HEK293 (cell line): ENCODE measurements at regions not wholly inside any gene's neighbourhood (a gene's known extent, or its start where the extent isn't known, plus 50 kb on each side); places are given as distances from the start of the nearest gene placed in this dataset.

Source experiments
- CTCF ChIA-PET: fragments of 350-600 bp; formaldehyde crosslinking; extraction: SDS; loops from one replicate; lab custom pipeline; 2021; ENCODE audit warnings: antibody characterized with exemption; lab: Yijun Ruan, JAX
- POLR2A ChIA-PET: fragments of 300-600 bp; formaldehyde crosslinking; extraction: SDS; loops from one replicate; lab custom pipeline; 2020; ENCODE audit warnings: antibody characterized with exemption, inconsistent platforms; lab: Yijun Ruan, JAX
- H3K27ac ChIP-seq: fragments of 200-500 bp; sonication (Bioruptor generic); 2 replicates; pipeline ENCODE4 v1.5.1; 2014; ENCODE audit warnings: low read depth, low read length, control low read depth, inconsistent platforms; ENCODE audit errors: extremely low read depth
- H3K36me3 ChIP-seq, 2 experiments: fragments of 200-500 bp in 1 of 2; sonication (Bioruptor generic) in 1 of 2; 1 replicate in 1 of 2; 2 replicates in 1 of 2; pipeline ENCODE4 v1.5.1; 2014 to 2017; ENCODE audit warnings: inconsistent platforms in 2 of 2, low read length in 2 of 2; ENCODE audit not compliant: control insufficient read depth in 2 of 2, insufficient read depth in 1 of 2
- H3K4me1 ChIP-seq: fragments of 200-500 bp; sonication (Bioruptor generic); 2 replicates; pipeline ENCODE4 v1.5.1; 2014; ENCODE audit warnings: mild to moderate bottlenecking, low read length, inconsistent platforms; ENCODE audit not compliant: control insufficient read depth, insufficient read depth
- H3K4me3 ChIP-seq: 2 replicates; pipeline ENCODE4 v1.5.1; 2011; ENCODE audit warnings: low read depth, mild to moderate bottlenecking, control low read depth, low read length, moderate library complexity
- H3K9me3 ChIP-seq: fragments of 200-500 bp; sonication (Bioruptor generic); 2 replicates; pipeline ENCODE4 v1.5.1; 2014; ENCODE audit warnings: low read depth, low read length, inconsistent platforms; ENCODE audit not compliant: control insufficient read depth, insufficient read depth
- GLIS1 ChIP-seq: fragments of 450-650 bp; formaldehyde crosslinking; IDR thresholded peaks from 2 replicates; pipeline ENCODE4 v1.5.1; 2016; ENCODE audit warnings: missing biosample characterization, missing genetic modification characterization
- KLF16 ChIP-seq: fragments of 450-650 bp; formaldehyde crosslinking; IDR thresholded peaks from 2 replicates; pipeline ENCODE4 v1.5.1; 2017; ENCODE audit warnings: missing biosample characterization, missing genetic modification characterization
- OVOL3 ChIP-seq: fragments of 450-650 bp; formaldehyde crosslinking; IDR thresholded peaks from 2 replicates; pipeline ENCODE4 v1.5.1; 2016; ENCODE audit warnings: missing biosample characterization, missing genetic modification characterization
- PRDM4 ChIP-seq: fragments of 450-650 bp; formaldehyde crosslinking; IDR thresholded peaks from 2 replicates; pipeline ENCODE4 v1.5.1; 2017; ENCODE audit warnings: missing biosample characterization, missing genetic modification characterization
- SCRT2 ChIP-seq: fragments of 450-650 bp; formaldehyde crosslinking; IDR thresholded peaks from 2 replicates; pipeline ENCODE4 v1.5.1; 2016; ENCODE audit warnings: missing biosample characterization, missing genetic modification characterization
- SP7 ChIP-seq: fragments of 450-650 bp; formaldehyde crosslinking; IDR thresholded peaks from 2 replicates; pipeline ENCODE4 v1.5.1; 2016; ENCODE audit warnings: missing biosample characterization, missing genetic modification characterization
- TRIM28 ChIP-seq: IDR thresholded peaks from 2 replicates; pipeline ENCODE4 v1.6.1; 2011; ENCODE audit warnings: low read length, control low read depth, borderline replicate concordance
- ZBTB8A ChIP-seq: fragments of 450-650 bp; formaldehyde crosslinking; IDR thresholded peaks from 2 replicates; pipeline ENCODE4 v1.5.1; 2016; ENCODE audit warnings: missing biosample characterization, missing genetic modification characterization
- ZFHX2 ChIP-seq: fragments of 450-650 bp; formaldehyde crosslinking; conservative IDR thresholded peaks from 2 replicates; pipeline ENCODE4 v1.5.1; 2016; ENCODE audit warnings: missing biosample characterization, missing genetic modification characterization
- ZNF10 ChIP-seq: fragments of 450-650 bp; formaldehyde crosslinking; IDR thresholded peaks from 2 replicates; pipeline ENCODE4 v1.5.1; 2017; ENCODE audit warnings: missing biosample characterization, missing genetic modification characterization
- ZNF214 ChIP-seq: fragments of 450-650 bp; formaldehyde crosslinking; IDR thresholded peaks from 2 replicates; pipeline ENCODE4 v1.5.1; 2017; ENCODE audit warnings: missing biosample characterization, mild to moderate bottlenecking, missing genetic modification characterization, borderline replicate concordance
- ZNF223 ChIP-seq: fragments of 450-650 bp; formaldehyde crosslinking; IDR thresholded peaks from 2 replicates; pipeline ENCODE4 v1.5.1; 2016; ENCODE audit warnings: missing biosample characterization, missing genetic modification characterization
- ZNF341 ChIP-seq: fragments of 450-650 bp; formaldehyde crosslinking; IDR thresholded peaks from 2 replicates; pipeline ENCODE4; 2016; ENCODE audit warnings: low read depth, missing biosample characterization, missing genetic modification characterization
- ZNF366 ChIP-seq: fragments of 450-650 bp; formaldehyde crosslinking; conservative IDR thresholded peaks from 2 replicates; pipeline ENCODE4 v1.5.1; 2016; ENCODE audit warnings: missing biosample characterization, missing genetic modification characterization
- ZNF404 ChIP-seq: fragments of 450-650 bp; formaldehyde crosslinking; IDR thresholded peaks from 2 replicates; pipeline ENCODE4 v1.5.1; 2017; ENCODE audit warnings: missing biosample characterization, missing genetic modification characterization
- ZNF433 ChIP-seq: fragments of 450-650 bp; formaldehyde crosslinking; IDR thresholded peaks from 2 replicates; pipeline ENCODE4 v1.5.1; 2016; ENCODE audit warnings: missing biosample characterization, missing genetic modification characterization, low read depth
- ZNF548 ChIP-seq: fragments of 450-650 bp; formaldehyde crosslinking; IDR thresholded peaks from 2 replicates; pipeline ENCODE4 v1.5.1; 2016; ENCODE audit warnings: missing biosample characterization, missing genetic modification characterization
- ZNF621 ChIP-seq: fragments of 450-650 bp; formaldehyde crosslinking; IDR thresholded peaks from 2 replicates; pipeline ENCODE4 v1.5.1; 2017; ENCODE audit warnings: missing biosample characterization, missing genetic modification characterization
- ZNF658 ChIP-seq: fragments of 450-650 bp; formaldehyde crosslinking; IDR thresholded peaks from 2 replicates; pipeline ENCODE4; 2016; ENCODE audit warnings: missing biosample characterization, missing genetic modification characterization
- ZNF660 ChIP-seq: fragments of 450-650 bp; IDR thresholded peaks from 2 replicates; pipeline ENCODE4 v1.5.1; 2018; ENCODE audit warnings: missing biosample characterization, mild to moderate bottlenecking, missing genetic modification characterization
- ZNF704 ChIP-seq: fragments of 450-650 bp; formaldehyde crosslinking; IDR thresholded peaks from 2 replicates; pipeline ENCODE4 v1.5.1; 2016; ENCODE audit warnings: missing biosample characterization, missing genetic modification characterization
- ZNF785 ChIP-seq: fragments of 450-650 bp; formaldehyde crosslinking; IDR thresholded peaks from 2 replicates; pipeline ENCODE4 v1.5.1; 2016; ENCODE audit warnings: missing biosample characterization, missing genetic modification characterization
- ZNF837 ChIP-seq: fragments of 450-650 bp; formaldehyde crosslinking; IDR thresholded peaks from 2 replicates; pipeline ENCODE4 v1.5.1; 2016; ENCODE audit warnings: missing biosample characterization, missing genetic modification characterization
- ZSCAN18 ChIP-seq: fragments of 450-650 bp; formaldehyde crosslinking; IDR thresholded peaks from 2 replicates; pipeline ENCODE4 v1.5.1; 2016; ENCODE audit warnings: missing biosample characterization, missing genetic modification characterization
- ZSCAN30 ChIP-seq: fragments of 450-650 bp; IDR thresholded peaks from 2 replicates; pipeline ENCODE4 v1.5.1; 2018; ENCODE audit warnings: missing biosample characterization, mild to moderate bottlenecking, missing genetic modification characterization, moderate library complexity
- ZXDB ChIP-seq: fragments of 450-650 bp; formaldehyde crosslinking; IDR thresholded peaks from 2 replicates; pipeline ENCODE4 v1.5.1; 2016; ENCODE audit warnings: missing biosample characterization, missing genetic modification characterization
- TF ChIP-seq, protein P1 (sequence below): fragments of 450-650 bp; formaldehyde crosslinking; IDR thresholded peaks from 2 replicates; pipeline ENCODE4 v1.5.1; 2016; ENCODE audit warnings: missing biosample characterization, missing genetic modification characterization
- TF ChIP-seq, protein P2 (sequence below): fragments of 450-650 bp; formaldehyde crosslinking; IDR thresholded peaks from 2 replicates; pipeline ENCODE4; 2016; ENCODE audit warnings: missing biosample characterization, missing genetic modification characterization
- TF ChIP-seq, protein P3 (sequence below): fragments of 450-650 bp; formaldehyde crosslinking; IDR thresholded peaks from 2 replicates; pipeline ENCODE4 v1.5.1; 2017; ENCODE audit warnings: missing biosample characterization, missing genetic modification characterization

- TF ChIP-seq ZSCAN18 (tag by site-specific recombination) (no peak), ZNF548 (no peak), ZNF704 (tag by site-specific recombination) (no peak), KLF16 (tag by site-specific recombination) (no peak), ZNF658 (no peak), GLIS1 (no peak), ZNF837 (tag by site-specific recombination) (no peak), ZNF366 (tag by site-specific recombination) (no peak), SP7 (tag by site-specific recombination) (no peak), ZSCAN30 (tag by site-specific recombination) (no peak), ZBTB8A (tag by site-specific recombination) (no peak), ZNF433 (tag by site-specific recombination) (no peak), ZXDB (tag by site-specific recombination) (no peak), ZNF785 (no peak), ZNF10 (tag by site-specific recombination) (no peak)
These were observed 467.0 kb downstream of the PPARGC1A start (continued) for GRCh38 chr4:23422878-23423277.

GRCh38 chr4:23413631-23414030 lies 476.2 kb downstream of the PPARGC1A start:
- no peak overlapping the region for H3K4me3 ChIP-seq
- CTCF ChIA-PET: no interaction called here
- no peaks in the 10 kb centered on the region for H3K4me1 ChIP-seq
- H3K9me3 ChIP-seq: no peaks in the 10 kb centered on the region
- no peak overlapping the region for H3K27ac ChIP-seq
- H3K36me3 ChIP-seq: no peaks in the 10 kb centered on the region
- POLR2A ChIA-PET: no interaction called here
- TF ChIP-seq ZNF223 (tag by site-specific recombination) (no peak), ZNF214 (tag by site-specific recombination) (no peak), OVOL3 (tag by site-specific recombination) (no peak), ZNF621 (tag by site-specific recombination) (no peak), ZNF404 (no peak), ZSCAN18 (tag by site-specific recombination) (no peak), ZNF660 (tag by site-specific recombination) (no peak), TRIM28 (no peak), ZFHX2 (no peak), ZNF341 (tag by site-specific recombination) (no peak), PRDM4 (tag by site-specific recombination) (no peak), SCRT2 (no peak)
- TF ChIP-seq, protein P1, sequence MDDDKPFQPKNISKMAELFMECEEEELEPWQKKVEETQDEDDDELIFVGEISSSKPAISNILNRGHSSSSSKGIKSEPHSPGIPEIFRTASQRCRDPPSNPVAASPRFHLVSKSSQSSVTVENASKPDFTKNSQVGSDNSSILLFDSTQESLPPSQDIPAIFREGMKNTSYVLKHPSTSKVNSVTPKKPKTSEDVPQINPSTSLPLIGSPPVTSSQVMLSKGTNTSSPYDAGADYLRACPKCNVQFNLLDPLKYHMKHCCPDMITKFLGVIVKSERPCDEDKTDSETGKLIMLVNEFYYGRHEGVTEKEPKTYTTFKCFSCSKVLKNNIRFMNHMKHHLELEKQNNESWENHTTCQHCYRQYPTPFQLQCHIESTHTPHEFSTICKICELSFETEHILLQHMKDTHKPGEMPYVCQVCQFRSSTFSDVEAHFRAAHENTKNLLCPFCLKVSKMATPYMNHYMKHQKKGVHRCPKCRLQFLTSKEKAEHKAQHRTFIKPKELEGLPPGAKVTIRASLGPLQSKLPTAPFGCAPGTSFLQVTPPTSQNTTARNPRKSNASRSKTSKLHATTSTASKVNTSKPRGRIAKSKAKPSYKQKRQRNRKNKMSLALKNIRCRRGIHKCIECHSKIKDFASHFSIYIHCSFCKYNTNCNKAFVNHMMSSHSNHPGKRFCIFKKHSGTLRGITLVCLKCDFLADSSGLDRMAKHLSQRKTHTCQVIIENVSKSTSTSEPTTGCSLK: no peak
- TF ChIP-seq, protein P2, sequence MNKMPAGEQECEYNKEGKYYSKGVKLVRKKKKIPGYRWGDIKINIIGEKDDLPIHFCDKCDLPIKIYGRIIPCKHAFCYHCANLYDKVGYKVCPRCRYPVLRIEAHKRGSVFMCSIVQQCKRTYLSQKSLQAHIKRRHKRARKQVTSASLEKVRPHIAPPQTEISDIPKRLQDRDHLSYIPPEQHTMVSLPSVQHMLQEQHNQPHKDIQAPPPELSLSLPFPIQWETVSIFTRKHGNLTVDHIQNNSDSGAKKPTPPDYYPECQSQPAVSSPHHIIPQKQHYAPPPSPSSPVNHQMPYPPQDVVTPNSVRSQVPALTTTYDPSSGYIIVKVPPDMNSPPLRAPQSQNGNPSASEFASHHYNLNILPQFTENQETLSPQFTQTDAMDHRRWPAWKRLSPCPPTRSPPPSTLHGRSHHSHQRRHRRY (tag by site-specific recombination): no peak
- TF ChIP-seq, protein P3, sequence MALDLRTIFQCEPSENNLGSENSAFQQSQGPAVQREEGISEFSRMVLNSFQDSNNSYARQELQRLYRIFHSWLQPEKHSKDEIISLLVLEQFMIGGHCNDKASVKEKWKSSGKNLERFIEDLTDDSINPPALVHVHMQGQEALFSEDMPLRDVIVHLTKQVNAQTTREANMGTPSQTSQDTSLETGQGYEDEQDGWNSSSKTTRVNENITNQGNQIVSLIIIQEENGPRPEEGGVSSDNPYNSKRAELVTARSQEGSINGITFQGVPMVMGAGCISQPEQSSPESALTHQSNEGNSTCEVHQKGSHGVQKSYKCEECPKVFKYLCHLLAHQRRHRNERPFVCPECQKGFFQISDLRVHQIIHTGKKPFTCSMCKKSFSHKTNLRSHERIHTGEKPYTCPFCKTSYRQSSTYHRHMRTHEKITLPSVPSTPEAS (tag by site-specific recombination): no peak
